GM19372 (cell line): ENCODE measurements at regions not wholly inside any gene's neighbourhood (a gene's known extent, or its start where the extent isn't known, plus 50 kb on each side); places are given as distances from the start of the nearest gene placed in this dataset.

ENCODE experiments used
- ATAC-seq: cut with Tn5 transposase; IDR thresholded peaks from one replicate; pipeline ENCODE4 v1.9.1; 2021; ENCODE audit warnings: mild to moderate bottlenecking, low read depth, moderate library complexity; ENCODE audit not compliant: unreplicated experiment

- ATAC-seq = no peak
Measured at GRCh38 chrX:43479850-43480249, 176.2 kb upstream of the MAOA start.

DNA sequence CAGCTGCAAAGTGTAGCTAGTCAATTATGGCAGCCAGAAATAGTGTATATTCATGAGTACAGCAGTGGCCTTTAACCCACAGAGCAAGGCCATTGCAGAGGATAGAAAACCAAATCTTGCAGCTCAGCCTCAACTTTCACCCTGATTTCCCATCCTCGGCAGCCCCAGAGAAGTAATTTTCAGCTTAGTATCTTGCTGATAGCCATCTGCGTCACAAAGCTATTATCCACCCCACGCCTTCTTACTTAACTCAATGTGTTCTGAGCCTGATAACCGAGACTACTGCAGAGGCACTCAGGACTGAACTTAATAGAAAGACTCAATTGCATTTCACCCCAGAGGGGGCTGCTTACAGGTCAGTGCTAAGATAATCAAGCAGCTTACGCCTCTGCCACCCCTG, 174.5 kb upstream of the MAOA start:
- ATAC-seq = no peak

GRCh38 chrX:43493756-43494155, 162.3 kb upstream of the MAOA start:
- ATAC-seq = no peak

GRCh38 chrX:43500246-43500645, 155.9 kb upstream of the MAOA start:
- no peak for ATAC-seq

GRCh38 chrX:43500996-43501694, 155.0 kb upstream of the MAOA start:
- no peak for ATAC-seq

- no peak for ATAC-seq
Measured at GRCh38 chrX:43504394-43504793, 151.7 kb upstream of the MAOA start.

DNA sequence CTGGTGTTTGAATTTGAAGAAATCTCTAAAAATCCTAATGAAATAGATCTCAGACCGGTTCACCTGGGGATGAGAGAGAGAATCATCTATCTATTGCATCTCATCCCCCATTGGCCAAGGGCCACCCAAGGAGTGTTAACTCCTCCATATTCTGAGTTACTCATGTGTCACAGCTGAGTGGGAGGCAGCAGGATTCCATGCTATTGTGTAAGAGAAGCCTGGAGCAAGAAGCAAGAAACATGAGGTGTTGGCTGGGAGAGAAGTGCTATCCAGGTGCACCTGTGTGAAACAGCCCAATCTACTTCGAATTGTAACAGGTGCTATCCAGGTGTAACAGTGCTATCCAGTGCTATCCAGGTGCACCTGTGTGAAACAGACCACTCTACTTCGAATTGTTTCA, 150.3 kb upstream of the MAOA start:
- no peak for ATAC-seq

- ATAC-seq = no peak
Measured at GRCh38 chrX:43508694-43509093, 147.4 kb upstream of the MAOA start.

GRCh38 chrX:43510209-43510608, 145.9 kb upstream of the MAOA start:
- ATAC-seq = no peak

GRCh38 chrX:43513085-43513484, 143.0 kb upstream of the MAOA start:
- ATAC-seq = no peak

DNA sequence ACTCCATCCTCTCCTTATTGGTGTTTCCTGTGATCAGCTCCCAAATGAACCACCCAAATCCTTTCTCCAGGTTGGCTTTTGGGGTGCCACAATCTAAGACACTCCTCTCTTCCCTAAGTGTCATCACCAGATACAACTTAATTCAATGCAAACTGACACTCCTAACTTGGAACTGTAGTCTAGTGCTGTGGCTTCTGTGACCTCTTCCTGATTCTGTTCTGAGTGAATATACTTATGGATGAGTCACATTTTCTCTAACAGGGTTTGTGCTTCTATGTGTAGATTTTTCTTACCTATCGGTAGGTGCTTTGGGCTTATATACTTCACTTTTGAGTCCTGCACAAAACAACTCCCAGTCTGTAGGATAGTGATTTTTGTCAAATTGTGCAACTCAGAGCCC, 141.3 kb upstream of the MAOA start:
- no peak for ATAC-seq

DNA sequence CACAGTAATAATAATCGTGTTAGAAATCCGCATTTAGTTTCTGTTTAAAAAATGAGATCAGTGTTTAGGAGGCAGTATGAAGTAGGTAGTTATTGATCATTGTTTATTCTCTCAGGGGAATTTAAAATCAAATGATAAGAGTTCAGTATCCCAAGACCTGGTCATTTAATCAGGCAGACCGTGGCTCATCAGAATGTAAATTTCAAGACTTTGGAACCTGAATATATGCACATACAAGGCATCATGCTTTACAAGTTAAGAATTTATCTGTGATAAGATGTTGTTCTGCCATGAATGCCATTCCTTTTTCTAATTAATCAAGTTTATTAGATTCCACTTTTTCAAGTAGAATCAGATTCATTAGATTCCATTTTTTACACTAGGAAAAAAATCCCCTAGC, 133.5 kb upstream of the MAOA start:
- no peak for ATAC-seq

GRCh38 chrX:43525901-43526610, 130.0 kb upstream of the MAOA start:
- ATAC-seq = no peak

DNA sequence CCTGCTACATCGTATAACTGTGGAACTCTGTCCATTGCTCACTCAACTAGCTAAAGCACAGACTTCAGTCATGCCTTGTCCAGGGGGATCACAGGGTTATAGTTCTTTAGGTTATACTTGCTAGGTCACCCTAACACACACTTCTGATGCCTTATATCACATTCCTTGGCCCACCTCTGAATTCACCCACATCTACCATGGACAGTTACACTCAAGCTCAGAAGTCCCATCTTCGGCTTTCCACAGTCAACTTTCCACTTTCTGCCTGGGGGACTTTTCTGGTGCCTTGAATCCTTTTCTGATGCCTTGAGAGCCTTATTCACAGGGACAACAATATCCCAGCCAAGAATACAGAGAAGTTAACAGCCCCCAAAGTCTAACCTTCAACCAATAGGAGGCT, 129.2 kb upstream of the MAOA start:
- ATAC-seq = no peak

DNA sequence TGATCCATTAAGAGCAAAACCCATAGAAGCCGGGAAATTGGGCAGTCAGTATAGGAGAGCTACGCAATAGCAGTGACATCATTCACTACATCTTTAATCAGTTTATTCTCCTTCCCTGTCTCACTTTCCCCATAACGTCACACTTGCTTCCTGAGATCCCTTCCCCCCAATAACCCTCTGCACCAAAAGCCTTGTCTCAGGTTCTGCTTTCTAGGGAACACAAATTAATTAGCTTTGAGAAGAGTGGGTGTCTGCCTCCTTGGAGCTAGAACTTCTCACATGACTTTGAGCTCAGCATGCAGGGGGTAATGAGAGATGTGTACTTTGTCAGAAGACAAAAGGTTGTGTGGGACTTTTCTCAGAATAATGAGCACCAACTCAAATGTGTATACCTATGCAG, 128.3 kb upstream of the MAOA start:
- ATAC-seq = no peak

DNA sequence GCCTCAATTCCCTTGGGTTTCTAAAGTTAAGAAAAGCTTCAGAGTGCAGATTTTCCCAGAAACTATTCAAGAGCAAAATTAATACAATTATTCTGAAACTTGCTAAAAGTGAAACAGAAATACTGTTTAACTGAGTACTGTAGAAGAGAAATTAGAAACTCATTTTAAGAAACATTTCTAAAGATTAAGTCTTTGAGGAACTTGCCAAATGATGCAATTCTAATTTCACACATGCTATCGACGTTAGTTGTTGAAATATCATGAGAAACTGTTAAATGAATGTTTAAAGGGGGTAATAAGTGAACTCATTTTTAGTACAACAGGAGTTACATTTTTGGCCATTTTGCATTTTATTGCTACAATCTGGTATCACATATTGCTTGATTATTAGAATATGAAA, 125.3 kb upstream of the MAOA start:
- no peak for ATAC-seq

GRCh38 chrX:43540318-43540717, 115.8 kb upstream of the MAOA start:
- no peak for ATAC-seq

DNA sequence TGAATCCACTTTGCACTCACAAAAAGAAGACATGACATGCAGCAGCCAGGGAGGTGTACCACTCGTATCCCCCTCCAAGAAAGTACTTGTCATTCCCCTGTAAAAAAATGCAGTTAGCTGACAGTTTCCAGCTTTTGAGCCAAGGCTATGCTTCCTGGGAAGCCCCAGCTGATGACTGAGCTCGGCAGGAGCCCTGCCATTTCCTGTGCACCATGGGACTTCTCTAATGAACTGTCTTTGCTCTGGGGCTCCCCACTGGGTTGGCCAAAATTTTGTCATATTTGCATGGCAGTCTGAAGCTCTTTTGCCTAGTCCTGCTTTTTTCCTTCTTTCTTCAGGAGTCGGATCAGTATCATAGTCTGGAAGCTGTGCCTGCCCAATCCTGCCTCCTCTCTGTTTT, 104.5 kb upstream of the MAOA start:
- no peak for ATAC-seq

DNA sequence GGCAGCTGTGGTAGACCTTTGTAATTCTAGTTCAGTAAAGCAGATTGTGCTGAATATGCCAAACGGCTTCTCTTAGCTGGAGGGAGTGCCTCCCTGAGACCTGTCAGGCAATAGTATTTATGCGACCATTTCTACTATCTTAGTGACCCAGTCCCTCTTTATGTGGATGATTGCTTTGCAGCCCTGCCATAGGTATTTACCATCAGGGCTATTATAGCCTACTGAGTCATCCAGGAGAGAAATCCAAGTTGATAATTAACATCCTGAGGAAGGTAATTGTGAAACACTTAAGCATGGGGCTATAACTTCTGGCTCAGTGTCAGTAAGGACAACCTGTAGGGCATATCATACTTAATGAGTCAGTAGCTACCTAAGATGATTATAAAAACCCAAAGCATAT, 103.9 kb upstream of the MAOA start:
- ATAC-seq = no peak

- no peak for ATAC-seq
Measured at GRCh38 chrX:43552703-43553102, 103.4 kb upstream of the MAOA start.

GRCh38 chrX:43553257-43553656, 102.8 kb upstream of the MAOA start:
- no peak for ATAC-seq

GRCh38 chrX:43556207-43556606, 99.9 kb upstream of the MAOA start:
- ATAC-seq = no peak
